Skeletal muscle satellite cell (primary cell): ENCODE measurements at regions not wholly inside any gene's neighbourhood (a gene's known extent, or its start where the extent isn't known, plus 50 kb on each side); places are given as distances from the start of the nearest gene placed in this dataset.

ENCODE experiments used
- H3K27me3 ChIP-seq: 2 replicates; pipeline ENCODE4 v1.7.0; 2013; ENCODE audit warnings: low read length; ENCODE audit not compliant: control insufficient read depth, insufficient read depth
- H3K36me3 ChIP-seq: 2 replicates; pipeline ENCODE4 v1.7.0; 2013; ENCODE audit warnings: mild to moderate bottlenecking, control low read depth, low read length; ENCODE audit not compliant: insufficient read depth
- H3K4me1 ChIP-seq: 2 replicates; pipeline ENCODE4 v1.7.0; 2013; ENCODE audit warnings: low read length; ENCODE audit not compliant: control insufficient read depth, insufficient read depth
- H3K4me2 ChIP-seq: 2 replicates; pipeline ENCODE4 v1.7.0; 2013; ENCODE audit warnings: mild to moderate bottlenecking, low read length
- H3K4me3 ChIP-seq: 2 replicates; pipeline ENCODE4 v1.7.0; 2013; ENCODE audit warnings: low read length
- H3K9ac ChIP-seq: 2 replicates; pipeline ENCODE4 v1.7.0; 2013; ENCODE audit warnings: mild to moderate bottlenecking, low read depth, low read length, moderate library complexity
- H3K9me3 ChIP-seq: replicated peaks from 2 replicates; pipeline ENCODE4 v1.7.0; 2013; ENCODE audit warnings: mild to moderate bottlenecking, control low read depth, low read length

- Histone ChIP-seq H3K4me2 (no peak overlapping the region), H3K27me3 (no peaks in the 10 kb centered on the region), H3K4me1 (no peaks in the 10 kb centered on the region), H3K36me3 (no peaks in the 10 kb centered on the region), H3K4me3 (no peak overlapping the region), H3K9me3 (no peaks in the 10 kb centered on the region), H3K9ac (no peak overlapping the region)
These were observed 176.9 kb downstream of the CRPPA start for GRCh38 chr7:16244469-16244868.

- H3K9me3 ChIP-seq: no peaks in the 10 kb centered on the region
- no peak overlapping the region for H3K4me3 ChIP-seq
- H3K36me3 ChIP-seq: no peaks in the 10 kb centered on the region
- H3K9ac ChIP-seq: no peak overlapping the region
- H3K27me3 ChIP-seq: no peaks in the 10 kb centered on the region
- H3K4me2 ChIP-seq: no peak overlapping the region
- no peaks in the 10 kb centered on the region for H3K4me1 ChIP-seq
These were observed 178.4 kb downstream of the CRPPA start for GRCh38 chr7:16242920-16243319.

- H3K36me3 ChIP-seq: no peaks in the 10 kb centered on the region
- H3K4me3 ChIP-seq: no peak overlapping the region
- H3K9ac ChIP-seq: no peak overlapping the region
- no peaks in the 10 kb centered on the region for H3K4me1 ChIP-seq
- no peak overlapping the region for H3K4me2 ChIP-seq
- H3K27me3 ChIP-seq: no peaks in the 10 kb centered on the region
- no peaks in the 10 kb centered on the region for H3K9me3 ChIP-seq
These were observed 180.3 kb downstream of the CRPPA start for GRCh38 chr7:16241017-16241416.

- no peak overlapping the region for H3K4me3 ChIP-seq
- H3K9ac ChIP-seq: no peak overlapping the region
- H3K27me3 ChIP-seq: no peaks in the 10 kb centered on the region
These were observed 185.0 kb downstream of the CRPPA start for GRCh38 chr7:16236381-16236780.

GRCh38 chr7:16235147-16236114, 185.9 kb downstream of the CRPPA start:
- H3K9ac ChIP-seq: no peak overlapping the region
- no peak overlapping the region for H3K4me3 ChIP-seq
- no peaks in the 10 kb centered on the region for H3K36me3 ChIP-seq
- no peaks in the 10 kb centered on the region for H3K9me3 ChIP-seq
- no peaks in the 10 kb centered on the region for H3K4me1 ChIP-seq
- H3K4me2 ChIP-seq: no peak overlapping the region
- no peaks in the 10 kb centered on the region for H3K27me3 ChIP-seq

More at GRCh38 chr7:16236381-16236780, 185.0 kb downstream of the CRPPA start:
- H3K4me1 ChIP-seq: no peaks in the 10 kb centered on the region
- H3K9me3 ChIP-seq: no peaks in the 10 kb centered on the region
- H3K36me3 ChIP-seq: no peaks in the 10 kb centered on the region
- H3K4me2 ChIP-seq: no peak overlapping the region

- no peak overlapping the region for H3K9ac ChIP-seq
- no peak overlapping the region for H3K4me3 ChIP-seq
- no peak overlapping the region for H3K4me2 ChIP-seq
- H3K36me3 ChIP-seq: no peaks in the 10 kb centered on the region
- no peaks in the 10 kb centered on the region for H3K4me1 ChIP-seq
- no peaks in the 10 kb centered on the region for H3K27me3 ChIP-seq
- H3K9me3 ChIP-seq: no peaks in the 10 kb centered on the region
These were observed 186.7 kb downstream of the CRPPA start for GRCh38 chr7:16234493-16235146.

GRCh38 chr7:16233517-16233916, 187.8 kb downstream of the CRPPA start:
- Histone ChIP-seq H3K4me2 (no peak overlapping the region), H3K36me3 (no peaks in the 10 kb centered on the region), H3K9ac (no peak overlapping the region), H3K4me1 (no peaks in the 10 kb centered on the region), H3K4me3 (no peak overlapping the region), H3K9me3 (no peaks in the 10 kb centered on the region), H3K27me3 (no peaks in the 10 kb centered on the region)

GRCh38 chr7:16232273-16232672, 189.1 kb downstream of the CRPPA start:
- Histone ChIP-seq H3K4me2 (no peak overlapping the region), H3K27me3 (no peaks in the 10 kb centered on the region), H3K9me3 (no peaks in the 10 kb centered on the region), H3K4me3 (no peak overlapping the region), H3K4me1 (no peaks in the 10 kb centered on the region), H3K9ac (no peak overlapping the region), H3K36me3 (no peaks in the 10 kb centered on the region)

GRCh38 chr7:16223963-16224707, 197.2 kb downstream of the CRPPA start:
- Histone ChIP-seq H3K4me2 (no peak overlapping the region), H3K9ac (no peak overlapping the region), H3K9me3 (no peaks in the 10 kb centered on the region), H3K4me3 (no peak overlapping the region), H3K4me1 (no peaks in the 10 kb centered on the region), H3K27me3 (no peaks in the 10 kb centered on the region), H3K36me3 (no peaks in the 10 kb centered on the region)

GRCh38 chr7:16212610-16213009, 208.7 kb downstream of the CRPPA start:
- H3K4me2 ChIP-seq: no peak overlapping the region
- H3K27me3 ChIP-seq: no peaks in the 10 kb centered on the region
- H3K9ac ChIP-seq: no peak overlapping the region
- no peaks in the 10 kb centered on the region for H3K9me3 ChIP-seq
- H3K4me1 ChIP-seq: no peaks in the 10 kb centered on the region
- no peaks in the 10 kb centered on the region for H3K36me3 ChIP-seq
- no peak overlapping the region for H3K4me3 ChIP-seq

GRCh38 chr7:16212032-16212431, 209.3 kb downstream of the CRPPA start:
- H3K27me3 ChIP-seq: no peaks in the 10 kb centered on the region
- no peaks in the 10 kb centered on the region for H3K36me3 ChIP-seq
- H3K4me1 ChIP-seq: no peaks in the 10 kb centered on the region
- no peaks in the 10 kb centered on the region for H3K9me3 ChIP-seq
- no peak overlapping the region for H3K4me3 ChIP-seq
- no peak overlapping the region for H3K9ac ChIP-seq
- no peak overlapping the region for H3K4me2 ChIP-seq
